ENCODE measurements at regions not wholly inside any gene's neighbourhood (a gene's known extent, or its start where the extent isn't known, plus 50 kb on each side); places are given as distances from the start of the nearest gene placed in this dataset.
A peak's percentile ranks its signal among the peaks of the same experiment; 100 is the strongest.

DNA sequence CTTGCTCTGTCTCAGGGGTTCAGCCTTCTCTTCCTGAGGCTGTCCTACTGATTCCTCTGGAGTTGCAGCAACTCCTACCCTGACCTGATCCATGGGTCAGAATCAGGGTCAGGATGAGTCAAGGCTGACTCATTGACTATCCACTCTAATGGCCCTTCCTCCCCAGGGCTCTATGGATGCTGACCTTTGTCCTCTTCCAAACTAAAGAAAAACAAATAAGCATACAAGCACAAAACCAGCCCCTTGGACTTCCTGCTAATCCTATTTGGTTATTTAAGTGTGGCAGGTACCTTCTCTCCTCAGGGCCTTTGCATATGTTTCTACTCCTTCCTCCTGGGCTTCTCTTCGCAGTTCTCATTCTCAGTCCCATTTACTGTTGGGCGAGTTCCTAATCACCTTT, 204.5 kb upstream of the NAV2 start (continued):
- no peak for TF ChIP-seq HDAC3 (IDR thresholded peaks at IDR 0.05; ENCODE audit: borderline replicate concordance, partially characterized antibody)

GRCh38 chr11:19506816-19507486, 205.7 kb upstream of the NAV2 start:
- Histone ChIP-seq H4K20me1 (replicated peaks; ENCODE audit: control insufficient read depth, insufficient read depth, low read length) (no peaks in the 10 kb centered on the region), H3K36me3 (ENCODE audit: control insufficient read depth, insufficient read depth, low read length) (no peaks in the 10 kb centered on the region), H3K27ac (ENCODE audit: extremely low read depth, low read depth, low read length) (no peak overlapping the region), H3K4me1 (replicated peaks in 1 of 2; ENCODE audit: control insufficient read depth in 2 of 2, insufficient read depth in 2 of 2, low read length in 2 of 2) (no peaks in the 10 kb centered on the region), H3K9ac (ENCODE audit: insufficient read depth in 1 of 2, low read depth in 2 of 2, low read length in 2 of 2) (no peak overlapping the region), H3K79me2 (ENCODE audit: control insufficient read depth, insufficient read depth, low read length) (no peaks in the 10 kb centered on the region), H3K4me3 (no peak overlapping the region), H3K27me3 (ENCODE audit: control insufficient read depth in 2 of 2, insufficient read depth in 2 of 2, low read length in 2 of 2) (peaks cover 0 to 15% of the 10 kb centered on the region in 2 experiments; a peak in 3 of 5 replicates), H3K4me2 (ENCODE audit: insufficient read depth, low read length) (no peak overlapping the region), H2AFZ (ENCODE audit: low read depth, low read length) (no peak overlapping the region), H3K9me1 (ENCODE audit: control insufficient read depth, insufficient read depth, low read length) (no peaks in the 10 kb centered on the region), H3K9me3 (replicated peaks; ENCODE audit: control insufficient read depth, insufficient read depth, low read depth, low read length) (no peaks in the 10 kb centered on the region)
- ChIA-PET POLR2A (interaction anchor here (0.8 kb wide), 1 partner anchor 12 kb away, joined by 4 read pairs; no protein-coding TSS in a partner anchor), CTCF (ENCODE audit: low intra/inter-chr PET ratio) (no interaction called here)
- FAIRE-seq (no peak), ATAC-seq (no peak), DNase-seq (ENCODE audit: extremely low read depth in 1 of 4, low spot score in 3 of 4) (no peak)
- intact Hi-C loops (cut with micrococcal nuclease) (no loop called here), in situ Hi-C loops (cut with MboI) (no loop called here)
- no TSS peak for BruUV-seq (replicated peaks)
- TF ChIP-seq BMI1 (IDR thresholded peaks at IDR 0.05; ENCODE audit: low read length) (no peak), RFX1 (IDR thresholded peaks at IDR 0.05) (peak; percentile 45)
- TF ChIP-seq, protein P1, sequence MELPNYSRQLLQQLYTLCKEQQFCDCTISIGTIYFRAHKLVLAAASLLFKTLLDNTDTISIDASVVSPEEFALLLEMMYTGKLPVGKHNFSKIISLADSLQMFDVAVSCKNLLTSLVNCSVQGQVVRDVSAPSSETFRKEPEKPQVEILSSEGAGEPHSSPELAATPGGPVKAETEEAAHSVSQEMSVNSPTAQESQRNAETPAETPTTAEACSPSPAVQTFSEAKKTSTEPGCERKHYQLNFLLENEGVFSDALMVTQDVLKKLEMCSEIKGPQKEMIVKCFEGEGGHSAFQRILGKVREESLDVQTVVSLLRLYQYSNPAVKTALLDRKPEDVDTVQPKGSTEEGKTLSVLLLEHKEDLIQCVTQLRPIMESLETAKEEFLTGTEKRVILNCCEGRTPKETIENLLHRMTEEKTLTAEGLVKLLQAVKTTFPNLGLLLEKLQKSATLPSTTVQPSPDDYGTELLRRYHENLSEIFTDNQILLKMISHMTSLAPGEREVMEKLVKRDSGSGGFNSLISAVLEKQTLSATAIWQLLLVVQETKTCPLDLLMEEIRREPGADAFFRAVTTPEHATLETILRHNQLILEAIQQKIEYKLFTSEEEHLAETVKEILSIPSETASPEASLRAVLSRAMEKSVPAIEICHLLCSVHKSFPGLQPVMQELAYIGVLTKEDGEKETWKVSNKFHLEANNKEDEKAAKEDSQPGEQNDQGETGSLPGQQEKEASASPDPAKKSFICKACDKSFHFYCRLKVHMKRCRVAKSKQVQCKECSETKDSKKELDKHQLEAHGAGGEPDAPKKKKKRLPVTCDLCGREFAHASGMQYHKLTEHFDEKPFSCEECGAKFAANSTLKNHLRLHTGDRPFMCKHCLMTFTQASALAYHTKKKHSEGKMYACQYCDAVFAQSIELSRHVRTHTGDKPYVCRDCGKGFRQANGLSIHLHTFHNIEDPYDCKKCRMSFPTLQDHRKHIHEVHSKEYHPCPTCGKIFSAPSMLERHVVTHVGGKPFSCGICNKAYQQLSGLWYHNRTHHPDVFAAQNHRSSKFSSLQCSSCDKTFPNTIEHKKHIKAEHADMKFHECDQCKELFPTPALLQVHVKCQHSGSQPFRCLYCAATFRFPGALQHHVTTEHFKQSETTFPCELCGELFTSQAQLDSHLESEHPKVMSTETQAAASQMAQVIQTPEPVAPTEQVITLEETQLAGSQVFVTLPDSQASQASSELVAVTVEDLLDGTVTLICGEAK (IDR thresholded peaks at IDR 0.05): no peak
- TF ChIP-seq, protein P1 (CRISPR knock-in tag; IDR thresholded peaks at IDR 0.05): peak; percentile 20; the same call in 1 of the 2 replicates
- WGBS (ENCODE audit: insufficient coverage, low coverage, missing lambda C conversion rate): 0% methylated on average over 2 of the region's 2 CpGs
